ENCODE measurements at regions not wholly inside any gene's neighbourhood (a gene's known extent, or its start where the extent isn't known, plus 50 kb on each side); places are given as distances from the start of the nearest gene placed in this dataset.

GRCh38 chr9:107213561-107214028, 69.5 kb upstream of the RAD23B start:
- DNase-seq: peak; percentile 2

- DNase-seq: no peak
Observed at GRCh38 chr9:107214381-107214780, 68.7 kb upstream of the RAD23B start.

- DNase-seq: no peak
Observed at GRCh38 chr9:107214915-107215314, 68.2 kb upstream of the RAD23B start.

GRCh38 chr9:107215381-107215780, 67.7 kb upstream of the RAD23B start:
- no peak for DNase-seq

GRCh38 chr9:107216329-107216728, 66.8 kb upstream of the RAD23B start:
- DNase-seq: no peak

- DNase-seq: no peak
Observed at GRCh38 chr9:107218829-107219485, 64.1 kb upstream of the RAD23B start.

- DNase-seq: no peak
Observed at GRCh38 chr9:107219486-107220077, 63.5 kb upstream of the RAD23B start.

- DNase-seq: no peak
Observed at GRCh38 chr9:107221321-107221720, 61.8 kb upstream of the RAD23B start.

- DNase-seq: no peak
Observed at GRCh38 chr9:107222020-107222522, 61.0 kb upstream of the RAD23B start.

GRCh38 chr9:107223381-107223780, 59.7 kb upstream of the RAD23B start:
- no peak for DNase-seq

GRCh38 chr9:107224252-107224651, 58.8 kb upstream of the RAD23B start:
- no peak for DNase-seq

GRCh38 chr9:107226421-107226820, 56.7 kb upstream of the RAD23B start:
- DNase-seq: no peak

- no peak for DNase-seq
Observed at GRCh38 chr9:107227774-107228173, 55.3 kb upstream of the RAD23B start.

- DNase-seq: no peak
Observed at GRCh38 chr9:107228496-107229039, 54.5 kb upstream of the RAD23B start.

GRCh38 chr9:107229241-107229741, 53.8 kb upstream of the RAD23B start:
- no peak for DNase-seq
